ENCODE measurements at regions not wholly inside any gene's neighbourhood (a gene's known extent, or its start where the extent isn't known, plus 50 kb on each side); places are given as distances from the start of the nearest gene placed in this dataset.
"Not testable (repeated sequence)": the region's sequence is repeated elsewhere in the genome, so short reads cannot be mapped to it uniquely, and the experiment has no call there.

GRCh38 chr9:97140566-97140965 lies 101.6 kb upstream of the CTSV start:
- H3K4me3 ChIP-seq (ENCODE audit: low read length), result no peak overlapping the region
- TF ChIP-seq CTCF (conservative IDR thresholded peaks at IDR 0.05; ENCODE audit: low read depth, low read length), result no peak
- DNase-seq (ENCODE audit: low read depth), result no peak

GRCh38 chr9:97136421-97136820 lies 97.5 kb upstream of the CTSV start:
- no peak for TF ChIP-seq CTCF (conservative IDR thresholded peaks at IDR 0.05; ENCODE audit: low read depth, low read length)
- DNase-seq (ENCODE audit: low read depth), result no peak
- no peak overlapping the region for H3K4me3 ChIP-seq (ENCODE audit: low read length)

DNA sequence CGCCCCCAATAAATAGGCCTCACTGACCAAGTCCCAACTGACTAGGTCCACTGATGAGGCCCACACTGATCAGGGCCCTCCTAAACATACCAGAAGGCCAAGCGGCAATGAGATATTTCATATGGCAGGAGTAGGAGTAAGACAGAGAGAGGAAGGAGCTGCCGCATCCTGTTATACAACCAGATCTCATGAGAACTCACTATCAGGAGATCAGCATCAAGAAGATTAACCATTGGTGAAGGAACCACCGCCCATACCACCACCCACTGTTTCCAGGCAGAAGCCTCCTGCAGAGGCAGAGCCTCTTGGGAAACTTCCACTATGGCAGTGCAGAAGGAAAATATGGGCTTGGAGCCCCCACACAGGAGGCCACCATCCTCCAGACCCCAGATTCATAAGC lies 95.0 kb upstream of the CTSV start:
- not testable (repeated sequence) for DNase-seq (ENCODE audit: low read depth); H3K4me3 ChIP-seq (ENCODE audit: low read length)

DNA sequence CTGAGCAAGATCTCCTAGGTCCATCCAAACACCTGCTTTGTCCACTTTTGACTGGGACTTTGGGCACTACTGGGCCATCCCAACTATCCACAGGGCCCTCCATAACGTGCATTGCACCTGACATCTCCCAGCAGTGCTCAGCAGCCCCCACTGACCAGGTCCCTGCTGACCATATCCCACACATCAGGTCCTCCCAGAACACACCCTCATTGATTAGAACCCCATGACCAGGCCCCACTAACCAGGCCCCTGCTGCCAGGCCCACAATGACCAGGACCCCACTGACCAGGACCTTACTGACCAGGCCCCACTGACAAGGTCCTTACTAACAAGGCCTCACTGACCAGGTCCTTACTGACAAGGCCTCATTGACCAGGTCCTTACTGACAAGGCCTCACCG lies 93.9 kb upstream of the CTSV start:
- no peak for TF ChIP-seq CTCF (conservative IDR thresholded peaks at IDR 0.05; ENCODE audit: low read depth, low read length)
- no peak for DNase-seq (ENCODE audit: low read depth)
- no peak overlapping the region for H3K4me3 ChIP-seq (ENCODE audit: low read length)

DNA sequence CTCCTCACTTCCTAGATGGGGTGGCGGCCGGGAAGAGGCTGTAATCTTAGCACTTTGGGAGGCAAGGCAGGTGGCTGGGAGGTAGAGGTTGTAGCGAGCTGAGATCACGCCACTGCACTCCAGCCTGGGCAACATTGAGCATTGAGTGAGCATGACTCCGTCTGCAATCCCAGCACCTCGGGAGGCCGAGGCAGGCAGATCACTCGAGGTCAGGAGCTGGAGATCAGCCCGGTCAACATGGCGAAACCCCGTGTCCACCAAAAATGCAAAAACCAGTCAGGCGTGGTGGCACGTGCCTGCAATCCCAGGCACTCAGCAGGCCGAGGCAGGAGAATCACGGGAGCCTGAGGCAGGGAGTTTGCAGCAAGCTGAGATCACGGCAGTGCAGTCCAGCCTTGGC lies 91.9 kb upstream of the CTSV start:
- DNase-seq (ENCODE audit: low read depth); H3K4me3 ChIP-seq (ENCODE audit: low read length): not testable (repeated sequence)

- not testable (repeated sequence) for H3K4me3 ChIP-seq (ENCODE audit: low read length); DNase-seq (ENCODE audit: low read depth)
Measured at GRCh38 chr9:97130387-97130786, 91.4 kb upstream of the CTSV start.

DNA sequence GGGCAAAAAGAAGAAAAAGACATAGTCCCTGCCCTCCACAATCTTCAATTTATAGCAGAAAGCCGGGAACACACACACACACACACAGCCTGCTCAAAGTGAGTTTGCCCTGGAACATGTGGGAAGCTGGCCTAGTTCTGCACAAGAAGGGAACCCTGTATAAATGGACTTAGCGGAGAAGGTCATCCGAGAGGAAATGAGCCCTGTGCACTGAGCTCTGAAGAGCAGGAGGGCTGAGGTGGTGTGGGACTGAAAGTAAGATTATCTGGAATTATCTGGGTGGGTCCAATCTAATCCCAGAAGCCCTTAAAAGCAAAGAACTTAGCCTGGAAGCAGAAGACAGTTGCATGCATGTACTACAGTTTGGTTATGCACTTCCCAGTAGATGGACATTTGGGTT lies 90.0 kb upstream of the CTSV start:
- no peak overlapping the region for H3K4me3 ChIP-seq (ENCODE audit: low read length)
- DNase-seq (ENCODE audit: low read depth), result no peak
- TF ChIP-seq CTCF (conservative IDR thresholded peaks at IDR 0.05; ENCODE audit: low read depth, low read length), result no peak

- no peak for DNase-seq (ENCODE audit: low read depth)
- no peak overlapping the region for H3K4me3 ChIP-seq (ENCODE audit: low read length)
- TF ChIP-seq CTCF (conservative IDR thresholded peaks at IDR 0.05; ENCODE audit: low read depth, low read length), result no peak
Measured at GRCh38 chr9:97124256-97124655, 85.3 kb upstream of the CTSV start.

GRCh38 chr9:97110696-97111095 lies 71.8 kb upstream of the CTSV start:
- H3K4me3 ChIP-seq (ENCODE audit: low read length), result no peak overlapping the region
- TF ChIP-seq CTCF (conservative IDR thresholded peaks at IDR 0.05; ENCODE audit: low read depth, low read length), result no peak
- DNase-seq (ENCODE audit: low read depth), result no peak

Data from retinal pigment epithelial cell (primary cell).